DMS 273 treated with DMSO at 0.1 percent for 48 hours (cell line): ENCODE measurements at regions not wholly inside any gene's neighbourhood (a gene's known extent, or its start where the extent isn't known, plus 50 kb on each side); places are given as distances from the start of the nearest gene placed in this dataset.

ENCODE experiments used
- DNase-seq: peaks from one replicate; lab custom pipeline; 2025; lab: John Stamatoyannopoulos, UW

GRCh38 chr14:26766726-26767125 is 168.9 kb upstream of the NOVA1 start:
- no peak for DNase-seq

- DNase-seq, result no peak
Observed at GRCh38 chr14:26773906-26774593, 176.2 kb upstream of the NOVA1 start.

GRCh38 chr14:26775765-26776563 is 178.1 kb upstream of the NOVA1 start:
- no peak for DNase-seq

- no peak for DNase-seq
Observed at GRCh38 chr14:26791117-26791806, 193.4 kb upstream of the NOVA1 start.

GRCh38 chr14:26794731-26795130 is 196.9 kb upstream of the NOVA1 start:
- no peak for DNase-seq

- no peak for DNase-seq
Observed at GRCh38 chr14:26808407-26808806, 210.6 kb upstream of the NOVA1 start.

- no peak for DNase-seq
Observed at GRCh38 chr14:26810631-26811030, 212.8 kb upstream of the NOVA1 start.

- DNase-seq, result no peak
Observed at GRCh38 chr14:26811756-26812305, 214.0 kb upstream of the NOVA1 start.

- no peak for DNase-seq
Observed at GRCh38 chr14:26820138-26820537, 222.3 kb upstream of the NOVA1 start.

GRCh38 chr14:26820572-26820971 is 222.7 kb upstream of the NOVA1 start:
- DNase-seq, result no peak

GRCh38 chr14:26828741-26829140 is 230.9 kb upstream of the NOVA1 start:
- DNase-seq, result no peak

GRCh38 chr14:26833621-26834176 is 235.9 kb upstream of the NOVA1 start:
- DNase-seq, result no peak

GRCh38 chr14:26835979-26836570 is 238.2 kb upstream of the NOVA1 start:
- no peak for DNase-seq

GRCh38 chr14:26839481-26839880 is 241.6 kb upstream of the NOVA1 start:
- DNase-seq, result no peak

- DNase-seq, result no peak
Observed at GRCh38 chr14:26841326-26841725, 243.5 kb upstream of the NOVA1 start.

GRCh38 chr14:26841920-26842741 is 244.3 kb upstream of the NOVA1 start:
- DNase-seq, result no peak

- no peak for DNase-seq
Observed at GRCh38 chr14:26845151-26845818, 247.5 kb upstream of the NOVA1 start.

GRCh38 chr14:26846388-26846787 is 248.6 kb upstream of the NOVA1 start:
- no peak for DNase-seq

GRCh38 chr14:26849514-26849913 is 251.7 kb upstream of the NOVA1 start:
- no peak for DNase-seq

- DNase-seq, result no peak
Observed at GRCh38 chr14:26851793-26852192, 254.0 kb upstream of the NOVA1 start.
